ENCODE measurements at regions not wholly inside any gene's neighbourhood (a gene's known extent, or its start where the extent isn't known, plus 50 kb on each side); places are given as distances from the start of the nearest gene placed in this dataset.

- Mint-ChIP-seq H3K36me3 (ENCODE audit: low read depth) (no peaks in the 10 kb centered on the region), H3K4me1 (ENCODE audit: low read depth) (no peaks in the 10 kb centered on the region), H3K9me3 (no peaks in the 10 kb centered on the region), H3K27ac (no peak overlapping the region), H3K4me3 (no peak overlapping the region), H3K27me3 (ENCODE audit: low read depth) (no peaks in the 10 kb centered on the region)
- no peak for DNase-seq (ENCODE audit: low spot score)
Measured at GRCh38 chr7:84425702-84426259, 231.2 kb upstream of the SEMA3A start.

GRCh38 chr7:84422790-84423189 is 228.2 kb upstream of the SEMA3A start:
- no peaks in the 10 kb centered on the region for H3K27me3 Mint-ChIP-seq (ENCODE audit: low read depth)
- no peak overlapping the region for H3K27ac Mint-ChIP-seq
- peaks cover 5% of the 10 kb centered on the region for H3K9me3 Mint-ChIP-seq
- no peaks in the 10 kb centered on the region for H3K36me3 Mint-ChIP-seq (ENCODE audit: low read depth)
- no peak overlapping the region for H3K4me3 Mint-ChIP-seq
- no peak for DNase-seq (ENCODE audit: low spot score)
- no peaks in the 10 kb centered on the region for H3K4me1 Mint-ChIP-seq (ENCODE audit: low read depth)

- DNase-seq (ENCODE audit: low spot score) = no peak
- Mint-ChIP-seq H3K27ac (no peak overlapping the region), H3K4me1 (ENCODE audit: low read depth) (no peaks in the 10 kb centered on the region)
Measured at GRCh38 chr7:84412161-84412969, 217.8 kb upstream of the SEMA3A start.

GRCh38 chr7:84399661-84400060 is 205.1 kb upstream of the SEMA3A start:
- Mint-ChIP-seq H3K36me3 (ENCODE audit: low read depth) (no peaks in the 10 kb centered on the region), H3K4me1 (ENCODE audit: low read depth) (no peaks in the 10 kb centered on the region), H3K27ac (no peak overlapping the region), H3K9me3 (peaks cover 14% of the 10 kb centered on the region), H3K27me3 (ENCODE audit: low read depth) (no peaks in the 10 kb centered on the region), H3K4me3 (no peak overlapping the region)
- no peak for DNase-seq (ENCODE audit: low spot score)

More at GRCh38 chr7:84412161-84412969, 217.8 kb upstream of the SEMA3A start:
- no peak overlapping the region for H3K4me3 Mint-ChIP-seq
- no peaks in the 10 kb centered on the region for H3K9me3 Mint-ChIP-seq
- H3K36me3 Mint-ChIP-seq (ENCODE audit: low read depth) = no peaks in the 10 kb centered on the region
- no peaks in the 10 kb centered on the region for H3K27me3 Mint-ChIP-seq (ENCODE audit: low read depth)

- H3K9me3 Mint-ChIP-seq = no peaks in the 10 kb centered on the region
- no peaks in the 10 kb centered on the region for H3K36me3 Mint-ChIP-seq (ENCODE audit: low read depth)
- H3K27me3 Mint-ChIP-seq (ENCODE audit: low read depth) = no peaks in the 10 kb centered on the region
- no peak overlapping the region for H3K4me3 Mint-ChIP-seq
- no peak for DNase-seq (ENCODE audit: low spot score)
- H3K27ac Mint-ChIP-seq = no peak overlapping the region
- H3K4me1 Mint-ChIP-seq (ENCODE audit: low read depth) = no peaks in the 10 kb centered on the region
Measured at GRCh38 chr7:84394219-84394618, 199.6 kb upstream of the SEMA3A start.

- Mint-ChIP-seq H3K36me3 (ENCODE audit: low read depth) (no peaks in the 10 kb centered on the region), H3K27me3 (ENCODE audit: low read depth) (no peaks in the 10 kb centered on the region), H3K27ac (no peak overlapping the region)
Measured at GRCh38 chr7:84393786-84394185, 199.2 kb upstream of the SEMA3A start.

GRCh38 chr7:84390845-84391244 is 196.3 kb upstream of the SEMA3A start:
- H3K4me1 Mint-ChIP-seq (ENCODE audit: low read depth) = no peaks in the 10 kb centered on the region
- no peak for DNase-seq (ENCODE audit: low spot score)
- H3K27ac Mint-ChIP-seq = no peak overlapping the region
- H3K36me3 Mint-ChIP-seq (ENCODE audit: low read depth) = no peaks in the 10 kb centered on the region
- no peaks in the 10 kb centered on the region for H3K9me3 Mint-ChIP-seq
- no peaks in the 10 kb centered on the region for H3K27me3 Mint-ChIP-seq (ENCODE audit: low read depth)
- no peak overlapping the region for H3K4me3 Mint-ChIP-seq

More at GRCh38 chr7:84393786-84394185, 199.2 kb upstream of the SEMA3A start:
- no peaks in the 10 kb centered on the region for H3K9me3 Mint-ChIP-seq
- no peak overlapping the region for H3K4me3 Mint-ChIP-seq
- no peak for DNase-seq (ENCODE audit: low spot score)
- H3K4me1 Mint-ChIP-seq (ENCODE audit: low read depth) = no peaks in the 10 kb centered on the region

GRCh38 chr7:84389242-84389641 is 194.7 kb upstream of the SEMA3A start:
- DNase-seq (ENCODE audit: low spot score) = no peak
- no peaks in the 10 kb centered on the region for H3K4me1 Mint-ChIP-seq (ENCODE audit: low read depth)
- H3K27ac Mint-ChIP-seq = no peak overlapping the region
- no peaks in the 10 kb centered on the region for H3K9me3 Mint-ChIP-seq
- H3K27me3 Mint-ChIP-seq (ENCODE audit: low read depth) = no peaks in the 10 kb centered on the region
- no peaks in the 10 kb centered on the region for H3K36me3 Mint-ChIP-seq (ENCODE audit: low read depth)
- H3K4me3 Mint-ChIP-seq = no peak overlapping the region

GRCh38 chr7:84387595-84387994 is 193.0 kb upstream of the SEMA3A start:
- no peaks in the 10 kb centered on the region for H3K4me1 Mint-ChIP-seq (ENCODE audit: low read depth)
- no peak overlapping the region for H3K4me3 Mint-ChIP-seq
- no peaks in the 10 kb centered on the region for H3K36me3 Mint-ChIP-seq (ENCODE audit: low read depth)
- no peaks in the 10 kb centered on the region for H3K27me3 Mint-ChIP-seq (ENCODE audit: low read depth)
- H3K27ac Mint-ChIP-seq = no peak overlapping the region
- H3K9me3 Mint-ChIP-seq = no peaks in the 10 kb centered on the region
- no peak for DNase-seq (ENCODE audit: low spot score)

- H3K36me3 Mint-ChIP-seq (ENCODE audit: low read depth) = no peaks in the 10 kb centered on the region
- no peaks in the 10 kb centered on the region for H3K27me3 Mint-ChIP-seq (ENCODE audit: low read depth)
Measured at GRCh38 chr7:84384417-84384816, 189.8 kb upstream of the SEMA3A start.

GRCh38 chr7:84379446-84379845 is 184.9 kb upstream of the SEMA3A start:
- no peak overlapping the region for H3K27ac Mint-ChIP-seq
- no peak for DNase-seq (ENCODE audit: low spot score)
- no peak overlapping the region for H3K4me3 Mint-ChIP-seq
- no peaks in the 10 kb centered on the region for H3K4me1 Mint-ChIP-seq (ENCODE audit: low read depth)
- H3K36me3 Mint-ChIP-seq (ENCODE audit: low read depth) = no peaks in the 10 kb centered on the region
- no peaks in the 10 kb centered on the region for H3K9me3 Mint-ChIP-seq
- H3K27me3 Mint-ChIP-seq (ENCODE audit: low read depth) = no peaks in the 10 kb centered on the region

More at GRCh38 chr7:84384417-84384816, 189.8 kb upstream of the SEMA3A start:
- Mint-ChIP-seq H3K9me3 (no peaks in the 10 kb centered on the region), H3K27ac (no peak overlapping the region), H3K4me1 (ENCODE audit: low read depth) (no peaks in the 10 kb centered on the region), H3K4me3 (no peak overlapping the region)
- DNase-seq (ENCODE audit: low spot score) = no peak

GRCh38 chr7:84372712-84373111 is 178.1 kb upstream of the SEMA3A start:
- Mint-ChIP-seq H3K9me3 (no peaks in the 10 kb centered on the region), H3K27ac (no peak overlapping the region), H3K36me3 (ENCODE audit: low read depth) (no peaks in the 10 kb centered on the region), H3K4me1 (ENCODE audit: low read depth) (no peaks in the 10 kb centered on the region), H3K4me3 (no peak overlapping the region), H3K27me3 (ENCODE audit: low read depth) (no peaks in the 10 kb centered on the region)
- DNase-seq (ENCODE audit: low spot score) = no peak

GRCh38 chr7:84372155-84372621 is 177.6 kb upstream of the SEMA3A start:
- DNase-seq (ENCODE audit: low spot score) = no peak
- Mint-ChIP-seq H3K36me3 (ENCODE audit: low read depth) (no peaks in the 10 kb centered on the region), H3K9me3 (no peaks in the 10 kb centered on the region)

GRCh38 chr7:84370114-84370513 is 175.5 kb upstream of the SEMA3A start:
- no peak overlapping the region for H3K4me3 Mint-ChIP-seq
- DNase-seq (ENCODE audit: low spot score) = no peak
- H3K27ac Mint-ChIP-seq = no peak overlapping the region
- no peaks in the 10 kb centered on the region for H3K4me1 Mint-ChIP-seq (ENCODE audit: low read depth)
- H3K9me3 Mint-ChIP-seq = no peaks in the 10 kb centered on the region
- no peaks in the 10 kb centered on the region for H3K36me3 Mint-ChIP-seq (ENCODE audit: low read depth)
- H3K27me3 Mint-ChIP-seq (ENCODE audit: low read depth) = no peaks in the 10 kb centered on the region

More at GRCh38 chr7:84372155-84372621, 177.6 kb upstream of the SEMA3A start:
- Mint-ChIP-seq H3K4me1 (ENCODE audit: low read depth) (no peaks in the 10 kb centered on the region), H3K27ac (no peak overlapping the region), H3K4me3 (no peak overlapping the region), H3K27me3 (ENCODE audit: low read depth) (no peaks in the 10 kb centered on the region)
